Colon (tissue), 2 donors: ENCODE measurements at regions not wholly inside any gene's neighbourhood (a gene's known extent, or its start where the extent isn't known, plus 50 kb on each side); places are given as distances from the start of the nearest gene placed in this dataset.
"Not testable (repeated sequence)": the region's sequence is repeated elsewhere in the genome, so short reads cannot be mapped to it uniquely, and the experiment has no call there.

ENCODE experiments used
- FAIRE-seq: peaks from 2 replicates; lab custom pipeline; 2012; peaks lifted over from hg19 to GRCh38; lab: Jason Lieb, UNC
- donor health status: control.
- donor health status: control.

GRCh38 chr20:55530763-55531162 lies 474.6 kb downstream of the CBLN4 start:
- no peak for FAIRE-seq

GRCh38 chr20:55528482-55528881 lies 476.8 kb downstream of the CBLN4 start:
- no peak for FAIRE-seq

GRCh38 chr20:55522296-55522815 lies 483.0 kb downstream of the CBLN4 start:
- no peak for FAIRE-seq

GRCh38 chr20:55517584-55517983 lies 487.7 kb downstream of the CBLN4 start:
- not testable (repeated sequence) for FAIRE-seq

GRCh38 chr20:55515832-55516231 lies 489.5 kb downstream of the CBLN4 start:
- FAIRE-seq: no peak

- no peak for FAIRE-seq
Measured at GRCh38 chr20:55514531-55514930, 490.8 kb downstream of the CBLN4 start.

- FAIRE-seq: no peak
Measured at GRCh38 chr20:55513954-55514353, 491.4 kb downstream of the CBLN4 start.

GRCh38 chr20:55500130-55500529 lies 505.2 kb downstream of the CBLN4 start:
- no peak for FAIRE-seq

GRCh38 chr20:55488593-55488992 lies 516.7 kb downstream of the CBLN4 start:
- no peak for FAIRE-seq

GRCh38 chr20:55478724-55479450 lies 526.4 kb downstream of the CBLN4 start:
- FAIRE-seq: no peak

- FAIRE-seq: no peak
Measured at GRCh38 chr20:55472704-55473103, 532.6 kb downstream of the CBLN4 start.

GRCh38 chr20:55471052-55472006 lies 534.0 kb downstream of the CBLN4 start:
- FAIRE-seq: no peak

- FAIRE-seq: no peak
Measured at GRCh38 chr20:55469074-55469473, 536.2 kb downstream of the CBLN4 start.

GRCh38 chr20:55461519-55461918 lies 543.8 kb downstream of the CBLN4 start:
- FAIRE-seq: no peak

- FAIRE-seq: no peak
Measured at GRCh38 chr20:55456316-55456940, 548.9 kb downstream of the CBLN4 start.

GRCh38 chr20:55449091-55449490 lies 556.2 kb downstream of the CBLN4 start:
- FAIRE-seq: no peak

- no peak for FAIRE-seq
Measured at GRCh38 chr20:55446301-55446700, 559.0 kb downstream of the CBLN4 start.

GRCh38 chr20:55439070-55439469 lies 566.2 kb downstream of the CBLN4 start:
- FAIRE-seq: no peak

- no peak for FAIRE-seq
Measured at GRCh38 chr20:55437798-55438415, 567.4 kb downstream of the CBLN4 start.

GRCh38 chr20:55424968-55425367 lies 580.4 kb downstream of the CBLN4 start:
- no peak for FAIRE-seq

- FAIRE-seq: no peak
Measured at GRCh38 chr20:55424476-55424875, 580.8 kb downstream of the CBLN4 start.

- FAIRE-seq: no peak
Measured at GRCh38 chr20:55417836-55418235, 587.5 kb downstream of the CBLN4 start.
